Loucy (cell line): ENCODE measurements at regions not wholly inside any gene's neighbourhood (a gene's known extent, or its start where the extent isn't known, plus 50 kb on each side); places are given as distances from the start of the nearest gene placed in this dataset.

Experiments
- CTCF ChIP-seq: fragments of 200-600 bp; sonication (generic); conservative IDR thresholded peaks from 2 replicates; pipeline ENCODE4 v1.5.1; 2014; ENCODE audit warnings: mild to moderate bottlenecking, antibody characterized with exemption, low read length
- EZH2phosphoT487 ChIP-seq: fragments of 200-600 bp; IDR thresholded peaks from 2 replicates; pipeline ENCODE4 v1.6.1; 2018; ENCODE audit warnings: antibody characterized with exemption, mild to moderate bottlenecking, moderate library complexity, borderline replicate concordance

GRCh38 chr1:81553503-81553902, 247.2 kb upstream of the ADGRL2 start:
- TF ChIP-seq EZH2phosphoT487 (no peak), CTCF (no peak)
